ENCODE measurements at regions not wholly inside any gene's neighbourhood (a gene's known extent, or its start where the extent isn't known, plus 50 kb on each side); places are given as distances from the start of the nearest gene placed in this dataset.
"Not testable (repeated sequence)": the region's sequence is repeated elsewhere in the genome, so short reads cannot be mapped to it uniquely, and the experiment has no call there.

GRCh38 chr2:204145791-204146190 lies 209.2 kb downstream of the ICOS start:
- no peak for DNase-seq

- not testable (repeated sequence) for DNase-seq
Observed at GRCh38 chr2:204147040-204147439, 210.5 kb downstream of the ICOS start.

GRCh38 chr2:204150721-204151120 lies 214.2 kb downstream of the ICOS start:
- DNase-seq: no peak

GRCh38 chr2:204152616-204153015 lies 216.1 kb downstream of the ICOS start:
- no peak for DNase-seq

GRCh38 chr2:204154863-204155262 lies 218.3 kb downstream of the ICOS start:
- no peak for DNase-seq

- no peak for DNase-seq
Observed at GRCh38 chr2:204156456-204156855, 219.9 kb downstream of the ICOS start.

GRCh38 chr2:204157684-204158083 lies 221.1 kb downstream of the ICOS start:
- DNase-seq: no peak

- no peak for DNase-seq
Observed at GRCh38 chr2:204159526-204159925, 223.0 kb downstream of the ICOS start.

- no peak for DNase-seq
Observed at GRCh38 chr2:204160989-204161388, 224.4 kb downstream of the ICOS start.

- no peak for DNase-seq
Observed at GRCh38 chr2:204161886-204162285, 225.3 kb downstream of the ICOS start.

- no peak for DNase-seq
Observed at GRCh38 chr2:204166961-204167360, 230.4 kb downstream of the ICOS start.

GRCh38 chr2:204167670-204168069 lies 231.1 kb downstream of the ICOS start:
- not testable (repeated sequence) for DNase-seq

- DNase-seq: no peak
Observed at GRCh38 chr2:204170411-204170810, 233.8 kb downstream of the ICOS start.

- no peak for DNase-seq
Observed at GRCh38 chr2:204171432-204172144, 235.0 kb downstream of the ICOS start.

- DNase-seq: no peak
Observed at GRCh38 chr2:204172145-204172600, 235.6 kb downstream of the ICOS start.

- DNase-seq: no peak
Observed at GRCh38 chr2:204174034-204174433, 237.5 kb downstream of the ICOS start.

GRCh38 chr2:204175552-204176271 lies 239.1 kb downstream of the ICOS start:
- no peak for DNase-seq

GRCh38 chr2:204176306-204176705 lies 239.7 kb downstream of the ICOS start:
- no peak for DNase-seq

- DNase-seq: no peak
Observed at GRCh38 chr2:204177251-204177976, 240.9 kb downstream of the ICOS start.

- DNase-seq: no peak
Observed at GRCh38 chr2:204177977-204178522, 241.5 kb downstream of the ICOS start.

GRCh38 chr2:204180649-204181048 lies 244.1 kb downstream of the ICOS start:
- no peak for DNase-seq

GRCh38 chr2:204183608-204184007 lies 247.0 kb downstream of the ICOS start:
- no peak for DNase-seq

- DNase-seq: no peak
Observed at GRCh38 chr2:204184226-204184625, 247.7 kb downstream of the ICOS start.
